HG03439 (cell line): ENCODE measurements at regions not wholly inside any gene's neighbourhood (a gene's known extent, or its start where the extent isn't known, plus 50 kb on each side); places are given as distances from the start of the nearest gene placed in this dataset.

Source experiments
- ATAC-seq: cut with Tn5 transposase; IDR thresholded peaks from one replicate; pipeline ENCODE4 v1.9.1; 2021; ENCODE audit warnings: mild to moderate bottlenecking, moderate library complexity; ENCODE audit not compliant: unreplicated experiment

GRCh38 chr1:90210633-90211491 is 216.0 kb downstream of the ZNF326 start:
- no peak for ATAC-seq

DNA sequence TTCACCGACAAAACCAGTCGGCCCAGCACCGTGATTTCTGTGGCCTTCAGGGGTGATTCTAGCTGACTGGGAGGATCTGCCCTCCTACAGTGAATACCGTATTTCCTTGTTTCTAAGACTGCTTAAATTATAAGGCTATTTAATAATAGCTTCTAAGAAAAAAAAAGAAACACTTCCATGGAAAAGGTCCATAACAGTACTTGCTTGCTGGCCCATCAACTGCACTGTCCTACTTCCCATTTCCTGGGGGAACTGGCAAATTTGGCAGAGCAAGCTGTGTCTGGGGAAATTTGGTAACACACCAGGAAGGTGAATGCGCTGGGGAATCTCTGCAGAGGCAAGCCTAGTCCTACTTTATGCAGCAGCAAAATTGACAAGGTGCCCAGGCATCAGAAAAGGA is 214.0 kb downstream of the ZNF326 start:
- no peak for ATAC-seq

DNA sequence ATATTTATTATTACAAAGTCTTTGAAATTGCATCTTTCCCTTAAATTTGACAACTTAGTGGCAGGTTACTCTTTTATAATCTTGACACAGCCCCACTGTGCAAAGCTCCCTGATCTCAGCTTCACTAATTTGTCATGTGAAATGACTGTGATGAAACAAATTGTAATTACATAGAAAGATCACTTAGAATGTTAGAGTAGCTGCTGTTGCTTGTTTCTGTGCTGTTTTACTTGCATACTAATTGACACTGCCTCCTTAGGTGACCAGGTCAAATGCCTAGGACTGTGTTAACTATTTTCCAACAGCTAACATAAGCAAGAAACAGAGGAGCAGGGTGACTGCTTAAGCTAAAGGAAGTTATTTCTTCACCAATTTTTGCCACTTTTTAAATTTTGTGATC is 211.3 kb downstream of the ZNF326 start:
- no peak for ATAC-seq

DNA sequence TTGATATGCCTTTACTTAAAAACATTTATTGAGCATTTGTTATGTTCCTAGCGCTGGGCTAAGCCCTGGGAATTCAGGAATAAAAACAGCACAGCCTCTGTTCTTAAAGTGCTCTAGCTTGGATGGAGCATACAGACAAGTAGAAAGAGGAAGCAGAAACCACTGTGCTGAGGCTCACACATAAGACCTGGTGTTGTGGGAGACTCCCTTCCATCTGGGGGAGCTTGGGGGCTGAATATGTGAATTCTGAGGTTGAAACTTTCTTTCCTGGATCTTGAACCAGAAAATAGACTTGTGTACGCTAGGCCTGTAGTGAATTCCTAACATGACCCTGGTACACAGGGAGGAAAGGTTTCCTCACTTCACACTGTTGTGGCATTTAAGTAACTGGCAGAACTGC is 209.9 kb downstream of the ZNF326 start:
- ATAC-seq = no peak

- no peak for ATAC-seq
These were observed 209.2 kb downstream of the ZNF326 start for GRCh38 chr1:90204023-90204590.

DNA sequence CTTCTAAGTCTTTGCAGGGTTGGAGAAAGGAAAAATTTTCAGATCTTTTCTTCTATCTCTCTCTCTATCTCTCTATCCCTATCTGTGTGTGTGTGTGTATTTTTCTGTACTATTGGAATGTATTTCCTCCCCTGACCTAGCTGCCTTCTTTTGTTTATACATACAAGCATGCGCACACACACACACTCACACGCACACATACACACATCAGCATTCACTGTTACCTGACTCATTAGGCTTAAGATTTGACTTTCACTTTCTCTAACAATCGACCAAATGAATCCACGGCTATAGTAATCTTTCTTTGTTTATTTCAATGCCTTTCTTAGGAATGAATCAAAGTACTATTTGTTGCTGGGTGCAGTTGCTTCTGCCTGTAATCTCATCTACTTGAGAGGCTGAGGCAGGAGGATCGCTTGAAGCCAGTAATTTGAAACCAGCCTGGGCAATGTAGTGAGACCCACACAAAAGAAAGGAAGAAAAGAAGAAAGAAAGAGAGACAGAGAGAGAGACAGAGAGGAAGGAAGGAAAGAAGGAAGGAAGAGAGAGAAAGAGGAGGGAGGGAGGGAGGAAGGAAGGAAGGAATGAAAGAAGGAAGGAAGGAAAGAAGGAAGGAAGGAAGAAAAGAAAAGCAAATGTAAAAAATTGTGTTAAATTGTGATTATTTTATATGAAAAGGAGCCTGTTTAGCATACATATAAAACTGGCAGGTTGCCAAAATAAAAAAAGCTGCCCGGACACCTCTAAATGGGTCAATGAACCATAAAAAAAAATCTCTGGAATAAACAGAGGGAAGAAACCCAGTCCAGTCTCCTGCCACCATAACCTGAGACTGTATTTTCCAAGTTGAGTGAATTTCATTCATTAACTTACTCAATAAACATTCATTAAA is 206.8 kb downstream of the ZNF326 start:
- no peak for ATAC-seq

DNA sequence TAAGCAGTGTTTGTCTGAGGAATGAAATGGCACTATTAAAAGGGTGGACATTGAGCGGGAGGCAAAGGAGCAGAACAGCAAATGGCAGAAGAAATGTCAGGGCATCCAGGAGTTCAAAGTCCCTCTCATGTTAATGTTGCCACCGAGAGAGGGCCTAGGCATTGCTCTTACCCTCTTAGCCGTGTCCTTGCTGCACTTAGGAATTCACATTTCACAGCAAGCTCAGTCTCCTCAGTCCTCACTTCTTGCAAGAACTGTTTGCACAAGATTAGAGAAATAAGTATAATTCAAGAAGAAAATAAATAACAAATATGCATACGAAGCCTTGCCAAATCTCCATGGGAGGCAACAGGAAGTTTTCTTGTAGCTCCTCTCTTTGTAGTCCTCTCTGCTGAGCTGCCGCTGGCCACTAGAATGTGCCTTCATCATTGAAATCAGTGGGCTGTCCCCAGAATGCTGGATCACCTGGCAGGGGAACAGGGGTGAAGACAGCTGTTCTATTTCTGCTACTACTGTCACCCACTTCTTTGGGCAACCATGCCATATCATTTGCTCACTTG is 205.8 kb downstream of the ZNF326 start:
- no peak for ATAC-seq

- no peak for ATAC-seq
These were observed 203.9 kb downstream of the ZNF326 start for GRCh38 chr1:90198616-90199332.

GRCh38 chr1:90193116-90193515 is 198.2 kb downstream of the ZNF326 start:
- ATAC-seq = no peak

GRCh38 chr1:90192408-90192807 is 197.5 kb downstream of the ZNF326 start:
- ATAC-seq = no peak

- ATAC-seq = no peak
These were observed 195.6 kb downstream of the ZNF326 start for GRCh38 chr1:90190523-90190922.

DNA sequence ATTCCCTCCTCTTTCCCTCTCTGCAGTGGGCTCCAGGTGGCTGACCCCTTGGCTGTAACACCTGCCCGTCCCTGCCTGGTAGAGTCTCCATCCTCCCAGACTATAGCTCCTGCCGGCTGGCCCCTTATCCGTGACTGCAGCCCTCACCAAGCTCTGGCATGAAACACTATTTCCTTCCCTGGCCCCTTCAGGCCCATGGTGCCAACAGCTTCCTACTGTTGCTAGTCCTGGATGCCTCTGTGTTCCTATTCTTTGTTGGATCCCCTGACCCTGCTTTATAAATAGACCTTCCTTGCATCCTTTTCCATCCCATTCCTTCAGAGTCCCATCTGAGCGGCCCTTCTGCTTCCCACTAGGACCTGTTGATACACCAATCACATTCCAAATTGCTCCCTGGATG is 195.0 kb downstream of the ZNF326 start:
- no peak for ATAC-seq

- ATAC-seq = no peak
These were observed 192.3 kb downstream of the ZNF326 start for GRCh38 chr1:90187323-90187585.

GRCh38 chr1:90186506-90187322 is 191.8 kb downstream of the ZNF326 start:
- no peak for ATAC-seq

DNA sequence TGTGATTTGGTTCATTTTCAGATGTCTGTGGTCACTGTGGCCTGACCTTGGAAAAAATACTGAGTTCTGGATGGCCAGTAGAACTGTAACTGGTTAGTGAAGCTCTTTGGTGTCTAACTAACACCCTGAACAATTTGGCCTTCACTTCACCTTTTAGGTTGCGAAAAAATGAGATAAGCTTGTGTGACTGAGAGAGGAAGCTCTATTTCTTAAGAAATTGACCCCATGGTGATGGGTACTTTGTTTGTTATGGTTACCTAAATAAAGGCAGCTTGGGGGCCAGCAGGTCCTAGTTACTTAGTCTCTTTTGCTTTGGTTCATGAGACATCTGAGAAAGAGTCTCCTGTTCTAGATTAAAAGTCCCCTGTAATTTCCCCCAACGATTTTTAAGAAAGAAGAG is 181.6 kb downstream of the ZNF326 start:
- ATAC-seq = no peak

DNA sequence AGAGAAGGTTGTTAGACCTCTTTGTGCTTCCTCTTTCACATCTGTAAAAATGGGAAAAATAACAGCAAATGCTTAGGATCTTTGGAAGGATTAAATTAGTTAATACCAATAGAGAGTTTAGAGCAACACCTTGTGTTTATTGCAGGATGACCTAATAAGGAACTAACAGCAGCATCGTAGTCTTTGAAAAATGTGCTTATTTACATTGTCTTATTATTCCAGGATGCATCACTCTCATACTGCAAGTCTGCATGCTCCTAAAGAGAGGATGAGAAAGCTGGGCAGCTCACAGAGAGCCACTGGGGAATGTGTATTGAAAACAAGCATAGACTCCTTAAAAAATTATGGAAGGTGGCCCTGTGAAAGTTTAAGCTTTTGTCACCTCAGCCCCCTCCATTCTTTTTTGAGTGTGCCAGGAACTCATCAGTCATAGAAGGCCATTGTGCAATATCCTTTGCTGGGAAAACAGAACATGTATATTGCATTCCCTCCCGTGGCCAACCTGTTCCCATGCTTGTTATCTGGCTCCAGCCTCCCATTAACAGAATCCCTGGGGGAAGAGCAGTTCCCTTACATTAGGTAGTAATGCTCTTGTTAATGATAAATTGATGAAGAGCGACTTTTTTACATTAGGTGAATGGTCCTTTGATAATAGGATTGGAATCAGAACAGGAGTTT is 180.7 kb downstream of the ZNF326 start:
- ATAC-seq = no peak

GRCh38 chr1:90174246-90174645 is 179.3 kb downstream of the ZNF326 start:
- no peak for ATAC-seq

DNA sequence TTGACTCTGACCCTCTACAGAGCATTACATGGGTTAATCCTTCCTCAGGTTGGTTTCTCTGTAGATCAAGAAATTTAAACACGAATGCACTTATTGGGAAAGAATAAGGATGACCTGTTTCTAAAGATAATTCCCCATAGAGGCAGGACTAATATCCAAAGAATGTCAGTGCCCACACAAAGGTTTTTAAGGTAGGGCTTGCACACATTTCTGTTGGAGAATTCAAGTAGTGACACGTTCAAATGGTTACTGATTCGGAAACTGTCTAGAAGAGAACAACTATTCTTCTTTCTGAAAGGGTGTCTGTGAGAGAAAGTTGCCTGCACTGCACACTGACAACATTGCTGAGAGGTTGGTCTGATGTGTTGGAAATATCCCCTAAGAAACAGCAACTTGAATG is 167.3 kb downstream of the ZNF326 start:
- no peak for ATAC-seq

- ATAC-seq = no peak
These were observed 166.7 kb downstream of the ZNF326 start for GRCh38 chr1:90161625-90162024.
